ENCODE measurements at regions not wholly inside any gene's neighbourhood (a gene's known extent, or its start where the extent isn't known, plus 50 kb on each side); places are given as distances from the start of the nearest gene placed in this dataset.

DNA sequence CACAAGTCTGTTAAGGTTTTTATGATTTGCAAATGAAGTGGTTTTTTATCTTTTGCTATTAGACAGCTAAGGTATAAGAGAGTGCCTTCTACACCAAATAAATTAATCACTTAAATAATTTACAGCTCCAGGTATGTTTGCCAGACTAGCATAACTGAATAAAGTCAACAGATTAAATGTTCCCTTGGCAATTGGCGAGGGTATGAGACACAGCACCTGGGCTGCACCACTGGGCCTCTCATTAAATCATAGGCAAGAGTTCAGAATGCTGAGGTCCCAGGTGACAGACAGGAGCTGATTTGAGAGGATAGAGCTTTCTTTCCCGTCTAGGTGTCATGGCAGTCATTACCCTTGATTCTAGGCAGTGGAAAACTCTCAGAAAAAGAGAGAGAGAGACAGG, 62.6 kb upstream of the WT1 start:
- TF ChIP-seq CTCF (IDR thresholded peaks at IDR 0.05; ENCODE audit: insufficient read depth, low read depth, low read length) (no peak), EZH2 (IDR thresholded peaks at IDR 0.05; ENCODE audit: insufficient read depth, low read length) (no peak)
